CD4-positive, alpha-beta T cell treated with Interleukin-6 at 100 ng/mL for 8 hours (primary cell): ENCODE measurements at regions not wholly inside any gene's neighbourhood (a gene's known extent, or its start where the extent isn't known, plus 50 kb on each side); places are given as distances from the start of the nearest gene placed in this dataset.

Experiments used
- DNase-seq: peaks from one replicate; pipeline ENCODE4 v3.0.0-alpha.2; 2020; ENCODE audit warnings: mixed read lengths, low spot score

- DNase-seq, result no peak
Observed at GRCh38 chr7:52481571-52481970, 553.9 kb upstream of the POM121L12 start.

- DNase-seq, result no peak
Observed at GRCh38 chr7:52479990-52480389, 555.4 kb upstream of the POM121L12 start.

DNA sequence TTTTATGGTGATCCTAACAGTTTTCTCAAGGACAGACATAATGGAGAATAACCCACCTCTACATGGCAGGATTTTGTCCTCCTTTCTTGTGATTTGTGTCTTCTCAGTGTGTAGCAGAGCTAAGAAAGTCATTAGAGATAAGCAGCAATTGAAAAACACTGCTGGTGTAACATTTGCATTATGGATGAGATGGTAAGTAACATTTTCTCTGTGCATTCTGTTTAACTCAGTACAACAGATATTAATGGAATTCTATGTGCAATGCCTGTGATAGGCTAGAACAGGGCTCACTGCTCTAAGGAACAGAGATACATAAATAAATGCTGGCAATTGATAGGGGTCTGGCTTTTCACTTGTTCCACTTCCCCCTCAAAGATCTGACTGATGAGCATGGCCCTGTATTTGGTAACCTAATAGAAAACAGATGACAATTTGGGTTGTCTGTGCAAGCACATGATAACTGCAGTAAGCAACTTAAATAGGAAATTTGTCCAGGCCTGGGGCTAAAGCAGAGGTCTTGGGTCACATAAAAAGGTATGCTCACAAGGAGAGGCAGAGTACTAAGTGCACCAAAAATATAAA is 560.3 kb upstream of the POM121L12 start:
- no peak for DNase-seq

DNA sequence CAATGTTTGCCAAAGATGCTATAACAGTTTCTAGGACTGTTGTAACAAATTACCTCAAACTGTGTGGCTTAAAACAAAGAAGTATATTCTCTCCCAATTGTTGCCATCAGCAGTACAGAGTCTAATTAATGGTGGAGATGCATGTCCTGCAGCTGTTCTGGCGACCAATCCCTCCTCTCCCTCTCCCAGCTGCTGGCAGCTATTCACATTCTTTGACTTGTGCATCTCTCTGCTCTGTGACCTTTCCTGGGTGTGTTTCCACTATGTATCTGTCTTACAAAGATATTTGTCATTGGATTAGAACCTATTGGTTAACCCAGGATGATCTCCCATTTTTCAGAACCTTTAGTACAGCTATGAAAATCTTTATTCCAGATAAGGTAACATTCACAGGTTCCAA is 561.7 kb upstream of the POM121L12 start:
- DNase-seq, result no peak

GRCh38 chr7:52472006-52472620 is 563.3 kb upstream of the POM121L12 start:
- DNase-seq, result no peak

- no peak for DNase-seq
Observed at GRCh38 chr7:52465216-52465615, 570.2 kb upstream of the POM121L12 start.

DNA sequence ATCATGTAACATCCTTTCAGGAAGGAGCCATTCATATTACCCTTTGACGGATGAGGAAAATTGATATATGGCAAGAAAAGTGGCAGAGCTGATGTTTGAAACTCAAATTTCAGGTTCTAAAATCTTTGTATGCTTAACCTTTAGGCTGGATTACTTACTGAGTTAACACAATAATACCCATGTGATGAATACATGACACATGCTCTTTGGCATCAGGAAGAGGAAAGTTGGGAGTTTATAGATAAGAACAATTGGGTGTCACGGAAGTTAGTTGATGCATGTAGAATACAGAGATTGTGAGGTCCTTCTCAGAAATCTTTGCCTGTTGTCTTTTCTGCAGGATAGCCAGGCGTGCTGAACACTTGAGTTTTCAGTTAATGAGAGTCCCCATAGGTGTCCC is 572.1 kb upstream of the POM121L12 start:
- DNase-seq, result no peak

DNA sequence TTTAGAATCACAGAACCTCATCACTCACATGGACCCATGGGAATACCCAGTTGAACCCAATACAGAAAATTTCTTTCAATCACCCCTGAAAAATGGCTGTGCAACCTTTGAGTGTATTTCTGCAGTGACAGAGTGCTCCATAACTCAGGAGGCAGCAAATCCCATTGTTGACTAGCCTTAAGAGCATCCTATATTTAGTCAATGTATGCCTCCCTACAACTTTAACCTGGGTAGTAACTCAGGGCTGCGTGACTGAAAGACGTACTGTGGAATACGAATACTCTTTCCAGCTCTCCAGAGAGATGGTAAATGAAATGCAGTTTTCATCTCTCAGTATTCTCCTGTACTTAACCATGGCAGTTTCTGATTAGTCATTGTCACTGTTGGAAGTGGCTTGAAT is 573.0 kb upstream of the POM121L12 start:
- no peak for DNase-seq

DNA sequence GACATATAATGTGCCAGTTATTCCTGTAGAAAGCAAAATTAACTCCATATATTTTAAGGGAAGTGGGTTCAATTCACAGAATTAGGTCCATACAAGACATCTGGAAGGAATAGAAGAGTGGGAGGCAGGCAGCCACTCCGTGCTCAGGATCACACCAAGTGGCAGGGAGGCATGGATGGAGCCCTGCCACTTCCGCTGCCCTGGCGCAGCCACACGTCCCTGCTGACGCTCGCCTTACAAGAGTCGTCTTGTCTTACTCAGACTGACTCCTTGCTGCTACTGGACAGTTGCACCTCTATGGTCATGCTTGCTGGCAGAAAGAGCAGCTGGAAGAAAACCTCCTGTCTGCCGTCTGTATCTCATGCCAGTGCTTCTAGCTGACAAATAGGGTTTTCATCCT is 579.9 kb upstream of the POM121L12 start:
- DNase-seq, result no peak

DNA sequence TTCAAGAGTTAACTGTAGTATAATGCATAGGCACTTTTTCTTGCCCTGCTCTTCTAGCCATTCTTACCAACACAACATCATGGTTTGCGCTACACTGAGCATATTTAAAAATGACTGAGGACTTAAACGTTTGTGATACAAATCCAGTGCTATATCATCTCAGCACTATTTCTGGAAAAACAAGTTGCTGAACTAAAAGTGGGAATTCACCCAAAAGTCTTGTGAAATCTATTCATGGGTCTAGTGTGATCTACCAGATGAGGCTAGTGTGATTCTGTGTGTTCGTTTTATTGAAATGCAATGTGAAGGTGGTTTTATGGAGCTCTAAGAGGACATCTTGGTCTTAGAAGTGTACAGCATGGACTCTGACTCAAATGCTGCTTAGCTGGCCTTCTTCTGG is 584.6 kb upstream of the POM121L12 start:
- no peak for DNase-seq

DNA sequence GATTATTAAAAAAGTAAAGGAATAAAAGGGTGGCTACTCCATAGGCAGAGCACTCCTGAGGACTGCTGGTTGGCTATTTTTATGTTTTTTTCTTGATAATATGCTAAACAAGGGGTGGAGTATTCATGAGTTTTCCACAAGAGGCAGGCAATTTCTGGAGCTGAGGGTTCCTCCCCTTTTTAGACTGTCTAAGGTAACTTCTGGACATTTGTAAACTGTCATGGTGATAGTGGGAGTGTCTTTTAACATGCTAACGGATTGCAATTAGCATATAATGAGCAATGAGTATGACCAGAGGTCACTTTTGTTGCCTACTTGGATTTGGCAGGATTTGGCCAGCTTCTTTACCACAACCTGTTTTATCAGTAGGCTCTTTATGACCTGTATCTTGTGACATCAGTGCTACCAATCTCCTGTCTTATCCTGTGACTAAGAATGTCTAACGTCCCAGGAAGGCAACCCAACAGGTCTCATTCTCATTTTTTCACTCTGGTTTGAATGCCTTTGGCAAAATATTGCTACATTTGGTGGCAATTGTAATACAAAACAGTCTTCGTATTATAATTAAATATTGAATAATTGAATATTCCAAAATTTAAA is 587.8 kb upstream of the POM121L12 start:
- no peak for DNase-seq

DNA sequence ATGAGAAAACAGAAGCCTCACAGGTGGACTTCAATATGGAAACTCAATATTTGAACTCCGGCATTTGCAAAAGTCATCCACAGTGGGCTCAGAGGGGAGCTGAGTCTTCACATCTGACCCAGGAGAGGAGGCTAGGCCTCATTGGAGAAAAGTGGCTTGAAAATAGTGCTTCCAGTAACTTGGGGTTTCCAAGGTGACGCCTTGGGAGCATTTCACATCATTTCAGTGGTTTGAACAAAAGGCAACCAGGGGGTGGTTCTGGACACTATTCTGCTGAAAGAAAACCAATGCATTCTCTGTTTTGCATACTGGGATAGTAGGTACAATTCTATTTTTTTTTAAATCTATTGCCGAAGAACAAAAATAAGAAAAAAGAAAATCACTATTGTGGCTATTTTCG is 599.2 kb upstream of the POM121L12 start:
- DNase-seq, result no peak

- no peak for DNase-seq
Observed at GRCh38 chr7:52431082-52431815, 604.2 kb upstream of the POM121L12 start.

- DNase-seq, result no peak
Observed at GRCh38 chr7:52423251-52423650, 612.2 kb upstream of the POM121L12 start.

- DNase-seq, result no peak
Observed at GRCh38 chr7:52413051-52413450, 622.4 kb upstream of the POM121L12 start.

DNA sequence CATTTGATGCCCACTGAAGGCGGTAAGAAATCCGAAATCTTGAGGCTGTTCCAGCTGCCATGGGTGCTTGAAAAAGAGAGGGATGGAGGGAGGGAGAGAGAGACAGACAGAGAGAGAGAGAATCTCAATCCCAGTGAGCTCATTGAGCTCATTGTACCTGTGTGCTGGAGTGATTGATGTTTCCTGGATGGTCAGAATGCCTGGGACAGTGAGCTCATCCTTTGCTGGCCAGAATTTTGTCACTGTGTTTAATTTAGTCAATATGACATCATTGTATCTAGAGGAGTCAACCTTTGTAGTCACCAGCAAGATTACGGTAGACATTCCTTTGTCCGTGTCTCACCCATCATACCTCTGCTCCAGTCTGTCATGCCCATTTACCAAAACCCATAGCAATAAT is 625.4 kb upstream of the POM121L12 start:
- DNase-seq, result no peak

GRCh38 chr7:52406808-52407207 is 628.6 kb upstream of the POM121L12 start:
- DNase-seq, result no peak

DNA sequence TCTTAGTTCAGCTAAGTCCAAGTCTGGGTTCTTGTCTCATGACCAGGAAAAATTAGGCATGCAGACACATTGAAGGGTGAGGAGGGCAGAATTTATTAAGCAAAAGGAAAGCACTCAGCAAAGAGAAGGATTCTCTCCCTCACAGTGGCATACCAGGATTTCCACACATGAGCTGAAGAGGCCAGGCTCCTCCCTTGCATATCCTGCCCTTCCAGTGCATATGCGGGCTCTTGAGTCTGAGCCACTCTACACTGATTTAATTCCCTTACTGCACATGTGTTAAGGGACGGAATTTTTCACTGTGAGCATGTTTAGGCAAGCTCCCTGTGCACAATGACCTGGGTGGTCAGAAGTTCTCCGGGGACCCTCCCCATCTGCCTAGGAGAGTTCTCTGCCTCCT is 652.7 kb upstream of the POM121L12 start:
- no peak for DNase-seq

DNA sequence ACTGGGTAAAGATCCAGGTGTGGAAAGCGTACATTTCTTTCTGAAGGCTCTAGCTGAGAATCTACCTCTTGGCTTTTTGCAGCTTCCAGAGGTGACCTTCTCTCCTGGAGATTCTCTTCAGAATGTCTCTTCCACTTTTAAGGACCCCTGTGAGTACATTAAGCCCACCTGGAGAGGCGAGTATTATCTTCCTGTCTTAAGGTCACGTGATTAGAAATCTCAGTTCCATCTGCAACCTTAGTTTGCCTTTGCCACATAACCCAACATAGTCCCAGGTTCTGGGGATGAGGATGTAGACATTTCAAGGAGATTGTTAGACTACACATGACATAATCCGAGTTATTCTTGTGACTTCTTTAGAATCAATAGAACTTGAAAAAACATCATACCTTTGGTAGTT is 665.5 kb upstream of the POM121L12 start:
- DNase-seq, result no peak

- no peak for DNase-seq
Observed at GRCh38 chr7:52365349-52365748, 670.1 kb upstream of the POM121L12 start.

GRCh38 chr7:52362521-52362920 is 672.9 kb upstream of the POM121L12 start:
- no peak for DNase-seq

DNA sequence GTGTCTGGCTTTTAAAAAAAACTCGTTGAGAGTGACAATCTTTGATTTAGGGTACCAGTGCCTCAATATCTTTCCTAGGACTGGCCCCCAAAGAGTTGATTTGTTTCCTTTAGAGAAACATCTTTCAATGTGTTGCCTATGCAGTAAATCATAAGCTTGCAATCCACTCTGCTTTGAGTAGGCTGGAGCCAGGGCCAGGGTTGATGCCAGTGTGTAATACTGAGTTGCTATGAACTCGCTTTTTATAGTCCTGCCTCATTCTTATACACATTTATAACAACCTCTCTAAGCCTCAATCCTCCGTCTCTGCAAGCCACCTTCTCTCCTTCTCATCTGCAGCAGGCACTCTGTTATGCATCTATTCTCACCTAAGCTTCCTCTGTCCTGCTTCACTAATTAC is 674.9 kb upstream of the POM121L12 start:
- DNase-seq, result no peak

GRCh38 chr7:52355053-52355452 is 680.4 kb upstream of the POM121L12 start:
- no peak for DNase-seq
